Adrenal gland (tissue), 9 donors: ENCODE measurements at regions not wholly inside any gene's neighbourhood (a gene's known extent, or its start where the extent isn't known, plus 50 kb on each side); places are given as distances from the start of the nearest gene placed in this dataset.
"Not testable (repeated sequence)": the region's sequence is repeated elsewhere in the genome, so short reads cannot be mapped to it uniquely, and the experiment has no call there.

ENCODE experiments used
- DNase-seq, 7 donors: peaks; one replicate each; pipeline ENCODE4 v3.0.0-alpha.2; 2019 to 2020
- H3K27ac ChIP-seq, 5 donors: fragments of 200-600 bp; sonication (generic) in 4 of 5; 1 replicate in 3 of 5; 2 replicates in 2 of 5; pipeline versions ENCODE4 v1.5.1 to v1.8.0; 2016 to 2020; ENCODE audit warnings: mild to moderate bottlenecking in 1 of 5
- H3K27me3 ChIP-seq: fragments of 200-600 bp; 2 replicates; pipeline ENCODE4 v1.8.0; 2021
- H3K36me3 ChIP-seq, 2 donors: fragments of 200-600 bp; replicated peaks in 1 of 2; 1 replicate in 1 of 2; 2 replicates in 1 of 2; pipeline versions ENCODE4 v1.5.1 to v1.8.0; 2018 to 2022
- H3K4me1 ChIP-seq, 2 donors: fragments of 200-600 bp; replicated peaks in 1 of 2; 1 replicate in 1 of 2; 2 replicates in 1 of 2; pipeline versions ENCODE4 v1.5.1 to v1.8.0; 2018 to 2021
- H3K4me3 ChIP-seq, 4 donors: fragments of 200-600 bp; sonication (generic) in 3 of 4; one replicate each; pipeline ENCODE4 v1.5.1; 2016 to 2018
- H3K9me3 ChIP-seq, 3 donors: fragments of 200-600 bp; sonication (generic) in 1 of 3; replicated peaks in 1 of 3; 1 replicate in 2 of 3; 2 replicates in 1 of 3; pipeline versions ENCODE4 v1.5.1 to v1.8.0; 2016 to 2021
- POLR2A ChIP-seq, 2 donors: fragments of 450-650 bp; IDR thresholded peaks; one replicate each; pipeline ENCODE4 v1.6.1; 2017; ENCODE audit warnings: antibody characterized with exemption in 2 of 2, mild to moderate bottlenecking in 2 of 2, moderate library complexity in 1 of 2
- WGBS, 4 donors: extraction: QIAGEN DNeasy Blood & Tissue Kit in 2 of 4; methylation state at CpG; one replicate each; pipeline versions ENCODE4 v1.1.5 to v1.1.7; 2013 to 2017; 5-methylcytosine and 5-hydroxymethylcytosine counted together
- intact Hi-C, 2 donors: fragments of 100-400 bp; cut with DNase I; formaldehyde crosslinking; loops; one replicate each; pipeline versions ENCODE4 v1.14.1 to v1.15.0; 2022 to 2023
- TF ChIP-seq, protein P1 (sequence below), 6 experiments: fragments of 450-650 bp in 4 of 6; fragments of 200-600 bp in 2 of 6; sonication (generic) in 1 of 6; IDR thresholded peaks; 1 replicate in 5 of 6; 2 replicates in 1 of 6; pipeline versions ENCODE4 v1.5.1 to v1.8.0; 2016 to 2021; ENCODE audit warnings: antibody characterized with exemption in 6 of 6, mild to moderate bottlenecking in 2 of 6, moderate library complexity in 1 of 6
- donor health status: healthy with polysubstance abuse.
- donor health status: Bipolar disorder and iron deficiency.
- donor health status: DM: yes; HTN: yes; CAD: no.
- donor health status: DM: no; HTN: no; CAD: no.
- donor health status: DM: no; HTN: no; CAD: no.

DNA sequence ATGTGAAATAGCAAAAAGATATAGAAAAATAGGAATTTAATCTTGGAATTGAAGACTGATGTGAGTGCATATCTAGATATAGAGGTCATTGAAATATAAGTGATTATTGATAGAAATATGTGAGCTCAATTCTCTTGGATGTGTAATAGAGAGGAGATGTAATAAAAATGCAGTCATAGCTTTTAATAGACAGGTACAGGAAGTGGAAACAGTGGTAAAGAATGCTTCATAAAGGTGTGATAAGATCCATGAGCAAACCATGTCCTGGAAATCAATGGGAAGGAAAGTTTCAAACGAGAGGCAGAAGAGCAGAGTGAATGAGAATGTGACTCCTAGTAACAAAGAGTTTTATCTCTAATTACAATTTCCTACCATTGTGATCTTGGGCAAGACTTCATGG is 634.7 kb upstream of the ZNF804A start:
- no peak for DNase-seq
- WGBS, 4 donors = 16 to 32% (median 24%) methylated on average over 1 of the region's 1 CpG
- Histone ChIP-seq H3K27me3 (no peaks in the 10 kb centered on the region), H3K27ac (no peak overlapping the region), H3K4me1 (no peaks in the 10 kb centered on the region), H3K4me3 (no peak overlapping the region), H3K36me3 (no peaks in the 10 kb centered on the region), H3K9me3 (no peaks in the 10 kb centered on the region)
- TF ChIP-seq, protein P1, sequence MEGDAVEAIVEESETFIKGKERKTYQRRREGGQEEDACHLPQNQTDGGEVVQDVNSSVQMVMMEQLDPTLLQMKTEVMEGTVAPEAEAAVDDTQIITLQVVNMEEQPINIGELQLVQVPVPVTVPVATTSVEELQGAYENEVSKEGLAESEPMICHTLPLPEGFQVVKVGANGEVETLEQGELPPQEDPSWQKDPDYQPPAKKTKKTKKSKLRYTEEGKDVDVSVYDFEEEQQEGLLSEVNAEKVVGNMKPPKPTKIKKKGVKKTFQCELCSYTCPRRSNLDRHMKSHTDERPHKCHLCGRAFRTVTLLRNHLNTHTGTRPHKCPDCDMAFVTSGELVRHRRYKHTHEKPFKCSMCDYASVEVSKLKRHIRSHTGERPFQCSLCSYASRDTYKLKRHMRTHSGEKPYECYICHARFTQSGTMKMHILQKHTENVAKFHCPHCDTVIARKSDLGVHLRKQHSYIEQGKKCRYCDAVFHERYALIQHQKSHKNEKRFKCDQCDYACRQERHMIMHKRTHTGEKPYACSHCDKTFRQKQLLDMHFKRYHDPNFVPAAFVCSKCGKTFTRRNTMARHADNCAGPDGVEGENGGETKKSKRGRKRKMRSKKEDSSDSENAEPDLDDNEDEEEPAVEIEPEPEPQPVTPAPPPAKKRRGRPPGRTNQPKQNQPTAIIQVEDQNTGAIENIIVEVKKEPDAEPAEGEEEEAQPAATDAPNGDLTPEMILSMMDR (IDR thresholded peaks at IDR 0.05) = no peak
- no peak for TF ChIP-seq POLR2A (IDR thresholded peaks at IDR 0.05)
- intact Hi-C loops = no loop called here

- Histone ChIP-seq H3K36me3 (no peaks in the 10 kb centered on the region), H3K4me3 (no peak overlapping the region), H3K9me3 (no peaks in the 10 kb centered on the region), H3K27me3 (no peaks in the 10 kb centered on the region), H3K27ac (no peak overlapping the region), H3K4me1 (no peaks in the 10 kb centered on the region)
- intact Hi-C loops = no loop called here
- TF ChIP-seq POLR2A (IDR thresholded peaks at IDR 0.05) = no peak
- TF ChIP-seq, protein P1 (IDR thresholded peaks at IDR 0.05) = no peak
- WGBS, 4 donors = 54 to 66% (median 54%) methylated on average over 1 of the region's 1 CpG
- no peak for DNase-seq
Measured at GRCh38 chr2:183964565-183964964, 633.8 kb upstream of the ZNF804A start.

GRCh38 chr2:183967756-183968155 is 630.6 kb upstream of the ZNF804A start:
- intact Hi-C loops = no loop called here

DNA sequence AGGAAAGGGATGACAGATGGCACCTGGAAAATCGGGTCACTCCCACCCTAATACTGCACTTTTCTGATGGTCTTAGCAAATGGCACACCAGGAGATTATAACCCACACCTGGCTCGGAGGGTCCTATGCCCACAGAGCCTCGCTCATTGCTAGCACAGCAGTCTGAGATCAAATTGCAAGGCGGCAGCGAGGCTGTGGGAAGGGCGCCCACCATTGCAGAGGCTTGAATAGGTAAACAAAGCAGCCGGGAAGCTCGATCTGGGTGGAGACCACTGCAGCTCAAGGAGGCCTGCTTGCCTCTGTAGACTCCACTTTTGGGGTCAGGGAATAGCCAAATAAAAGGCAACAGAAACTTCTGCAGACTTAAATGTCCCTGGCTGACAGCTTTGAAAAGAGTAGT is 622.7 kb upstream of the ZNF804A start:
- intact Hi-C loops, H3K4me1 ChIP-seq, H3K27ac ChIP-seq, H3K9me3 ChIP-seq, H3K27me3 ChIP-seq, H3K4me3 ChIP-seq, H3K36me3 ChIP-seq, DNase-seq: not testable (repeated sequence)
- WGBS, 4 donors = 80 to 88% (median 85%) methylated on average over 6 to 8 of the region's 8 CpGs

More at GRCh38 chr2:183967756-183968155, 630.6 kb upstream of the ZNF804A start:
- Histone ChIP-seq H3K27ac (no peak overlapping the region), H3K4me1 (no peaks in the 10 kb centered on the region), H3K9me3 (no peaks in the 10 kb centered on the region), H3K27me3 (no peaks in the 10 kb centered on the region), H3K36me3 (no peaks in the 10 kb centered on the region), H3K4me3 (no peak overlapping the region)
- 73 to 83% (median 78%) methylated on average over 6 of the region's 6 CpGs for WGBS, 4 donors
- no peak for DNase-seq
- TF ChIP-seq POLR2A (IDR thresholded peaks at IDR 0.05) = no peak
- TF ChIP-seq, protein P1 (IDR thresholded peaks at IDR 0.05) = no peak

GRCh38 chr2:183984871-183985270 is 613.5 kb upstream of the ZNF804A start:
- Histone ChIP-seq H3K9me3 (no peaks in the 10 kb centered on the region), H3K27ac (no peak overlapping the region), H3K36me3 (no peaks in the 10 kb centered on the region), H3K4me1 (no peaks in the 10 kb centered on the region), H3K4me3 (no peak overlapping the region), H3K27me3 (no peaks in the 10 kb centered on the region)
- no peak for DNase-seq
- TF ChIP-seq POLR2A (IDR thresholded peaks at IDR 0.05) = no peak
- TF ChIP-seq, protein P1 (IDR thresholded peaks at IDR 0.05) = no peak
- intact Hi-C loops = no loop called here
